ENCODE measurements at regions not wholly inside any gene's neighbourhood (a gene's known extent, or its start where the extent isn't known, plus 50 kb on each side); places are given as distances from the start of the nearest gene placed in this dataset.
"Not testable (repeated sequence)": the region's sequence is repeated elsewhere in the genome, so short reads cannot be mapped to it uniquely, and the experiment has no call there.

GRCh38 chr2:60356346-60356745, 197.1 kb downstream of the BCL11A start:
- no peak for DNase-seq (ENCODE audit: low read depth)

- no peak for DNase-seq (ENCODE audit: low read depth)
Observed at GRCh38 chr2:60355849-60356261, 197.6 kb downstream of the BCL11A start.

GRCh38 chr2:60354713-60355112, 198.7 kb downstream of the BCL11A start:
- no peak for DNase-seq (ENCODE audit: low read depth)

- DNase-seq (ENCODE audit: low read depth): no peak
Observed at GRCh38 chr2:60353863-60354262, 199.6 kb downstream of the BCL11A start.

GRCh38 chr2:60353406-60353800, 200.1 kb downstream of the BCL11A start:
- no peak for DNase-seq (ENCODE audit: low read depth)

GRCh38 chr2:60352491-60353405, 200.7 kb downstream of the BCL11A start:
- DNase-seq (ENCODE audit: low read depth): no peak

GRCh38 chr2:60351802-60352201, 201.7 kb downstream of the BCL11A start:
- no peak for DNase-seq (ENCODE audit: low read depth)

GRCh38 chr2:60351321-60351720, 202.1 kb downstream of the BCL11A start:
- DNase-seq (ENCODE audit: low read depth): no peak

GRCh38 chr2:60350791-60351190, 202.7 kb downstream of the BCL11A start:
- no peak for DNase-seq (ENCODE audit: low read depth)

- DNase-seq (ENCODE audit: low read depth): no peak
Observed at GRCh38 chr2:60347781-60348180, 205.7 kb downstream of the BCL11A start.

- DNase-seq (ENCODE audit: low read depth): not testable (repeated sequence)
Observed at GRCh38 chr2:60342491-60342890, 211.0 kb downstream of the BCL11A start.

GRCh38 chr2:60341151-60341550, 212.3 kb downstream of the BCL11A start:
- DNase-seq (ENCODE audit: low read depth): no peak

- no peak for DNase-seq (ENCODE audit: low read depth)
Observed at GRCh38 chr2:60339286-60339685, 214.2 kb downstream of the BCL11A start.

GRCh38 chr2:60337142-60337497, 216.3 kb downstream of the BCL11A start:
- no peak for DNase-seq (ENCODE audit: low read depth)

- DNase-seq (ENCODE audit: low read depth): no peak
Observed at GRCh38 chr2:60336442-60337141, 216.9 kb downstream of the BCL11A start.

GRCh38 chr2:60335533-60336237, 217.8 kb downstream of the BCL11A start:
- DNase-seq (ENCODE audit: low read depth): no peak

- DNase-seq (ENCODE audit: low read depth): no peak
Observed at GRCh38 chr2:60334610-60335009, 218.8 kb downstream of the BCL11A start.

GRCh38 chr2:60333264-60333663, 220.2 kb downstream of the BCL11A start:
- DNase-seq (ENCODE audit: low read depth): no peak

- DNase-seq (ENCODE audit: low read depth): no peak
Observed at GRCh38 chr2:60331115-60331809, 222.2 kb downstream of the BCL11A start.

- DNase-seq (ENCODE audit: low read depth): no peak
Observed at GRCh38 chr2:60329225-60329624, 224.2 kb downstream of the BCL11A start.

- no peak for DNase-seq (ENCODE audit: low read depth)
Observed at GRCh38 chr2:60324536-60324935, 228.9 kb downstream of the BCL11A start.

- DNase-seq (ENCODE audit: low read depth): no peak
Observed at GRCh38 chr2:60321816-60322215, 231.6 kb downstream of the BCL11A start.
